ENCODE measurements at regions not wholly inside any gene's neighbourhood (a gene's known extent, or its start where the extent isn't known, plus 50 kb on each side); places are given as distances from the start of the nearest gene placed in this dataset.

DNA sequence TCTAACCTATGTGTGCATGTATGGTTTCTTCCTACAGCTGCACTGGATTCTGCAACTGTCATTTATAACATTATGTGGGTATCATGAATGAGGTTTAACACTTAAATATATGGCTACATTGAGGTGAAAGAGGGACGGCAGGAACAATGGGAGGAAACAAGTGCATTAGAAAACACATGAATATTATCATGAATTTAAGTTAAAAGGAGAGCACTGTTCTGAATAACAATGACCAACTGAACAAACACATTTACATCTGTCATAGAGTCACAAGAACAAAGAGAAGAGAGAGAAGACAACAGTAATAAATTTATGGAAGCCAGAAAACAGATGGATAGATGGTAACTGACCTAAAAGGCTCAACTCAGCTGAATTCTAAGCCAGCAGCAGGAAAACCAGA, 527.1 kb upstream of the DIPK2B start:
- no peak for DNase-seq

DNA sequence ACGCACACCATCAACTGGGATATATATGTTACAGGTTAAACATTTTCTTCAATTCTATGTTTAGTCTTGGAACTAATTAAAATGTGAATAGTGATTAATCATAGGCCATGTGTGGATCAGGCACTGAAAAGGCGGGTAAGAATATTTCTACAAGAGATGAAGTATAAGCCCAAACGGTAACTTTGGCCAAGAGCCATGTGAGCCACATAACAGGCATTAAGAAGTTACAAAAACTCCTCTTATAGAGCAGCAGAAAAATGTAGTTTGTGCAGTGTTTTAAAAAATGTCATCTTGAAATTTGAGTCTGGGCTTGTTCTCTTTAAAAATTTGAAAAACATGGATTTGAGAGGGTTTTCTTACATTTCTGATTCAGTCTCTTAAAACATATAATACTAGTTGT, 521.8 kb upstream of the DIPK2B start:
- DNase-seq, result no peak

DNA sequence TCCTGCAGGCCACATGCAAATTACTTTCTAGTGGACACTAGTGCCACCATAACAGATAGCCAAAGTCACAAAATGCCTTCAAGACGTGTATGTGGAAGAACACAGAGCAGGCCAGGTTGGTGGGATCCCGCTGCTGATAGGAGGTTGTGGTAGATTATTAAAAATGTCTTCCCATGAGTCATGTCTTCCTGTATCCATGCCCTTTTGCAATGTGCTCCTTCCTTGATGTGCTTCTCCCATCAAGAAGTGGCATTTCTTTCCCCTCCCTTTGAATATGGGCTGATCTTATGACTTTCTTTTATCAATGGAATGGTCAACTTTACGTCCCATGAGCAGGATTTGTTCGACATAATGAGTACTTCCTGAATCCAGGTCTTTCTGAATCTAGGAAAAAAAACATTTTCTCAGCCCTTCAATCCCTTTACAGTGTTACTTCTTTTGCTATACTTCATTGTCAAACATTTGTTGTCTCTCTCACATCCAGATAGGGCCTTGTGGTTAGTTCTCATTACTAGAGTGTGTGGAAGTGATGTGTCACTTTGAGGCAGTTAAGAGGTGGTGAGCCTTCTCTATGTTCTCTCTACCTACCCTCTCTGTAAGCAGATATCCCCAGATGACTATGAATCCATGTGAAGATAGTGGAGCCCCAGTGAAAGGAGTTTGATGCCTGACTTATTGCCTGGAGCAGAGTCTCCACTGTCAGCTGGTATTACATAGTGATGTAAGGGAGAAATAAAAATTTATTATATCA, 519.2 kb upstream of the DIPK2B start:
- no peak for DNase-seq

DNA sequence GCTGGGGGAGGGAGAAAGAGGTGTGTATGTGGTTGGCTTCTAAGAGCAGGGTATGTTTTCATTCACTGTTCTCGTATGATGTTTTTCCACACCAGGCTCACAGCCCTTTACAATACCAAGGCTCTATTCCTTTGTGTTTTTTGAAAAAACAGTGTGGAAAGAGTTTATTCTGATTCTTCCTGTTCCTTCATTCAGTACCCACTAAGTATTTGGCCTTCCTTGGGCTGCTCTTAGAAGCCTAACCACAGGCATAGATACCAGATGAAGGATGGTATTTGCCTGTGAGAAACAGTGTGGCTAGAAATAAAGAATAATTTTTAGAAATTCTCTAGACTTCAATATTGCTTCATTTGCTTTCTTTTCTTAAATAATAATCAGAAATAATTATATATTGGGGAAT, 518.0 kb upstream of the DIPK2B start:
- DNase-seq, result no peak

DNA sequence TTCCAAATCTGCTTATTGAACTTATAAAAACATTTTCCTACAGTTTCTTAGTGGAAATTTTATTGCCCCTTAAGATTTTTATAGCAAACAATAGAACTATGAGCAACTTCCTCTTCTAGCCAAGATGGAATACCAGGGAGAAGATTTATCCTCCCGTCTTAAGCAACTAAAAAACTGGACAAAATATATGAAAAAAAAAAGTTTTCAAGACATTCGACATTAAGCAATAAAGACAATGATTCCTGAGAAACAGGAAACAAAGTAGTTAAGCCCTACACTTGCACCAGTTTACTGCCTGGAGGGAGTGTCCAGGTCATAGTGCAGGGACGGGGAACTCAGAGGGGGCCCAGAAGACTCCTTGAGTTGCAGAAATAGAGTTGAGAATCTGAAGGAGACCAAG, 516.1 kb upstream of the DIPK2B start:
- DNase-seq, result no peak

DNA sequence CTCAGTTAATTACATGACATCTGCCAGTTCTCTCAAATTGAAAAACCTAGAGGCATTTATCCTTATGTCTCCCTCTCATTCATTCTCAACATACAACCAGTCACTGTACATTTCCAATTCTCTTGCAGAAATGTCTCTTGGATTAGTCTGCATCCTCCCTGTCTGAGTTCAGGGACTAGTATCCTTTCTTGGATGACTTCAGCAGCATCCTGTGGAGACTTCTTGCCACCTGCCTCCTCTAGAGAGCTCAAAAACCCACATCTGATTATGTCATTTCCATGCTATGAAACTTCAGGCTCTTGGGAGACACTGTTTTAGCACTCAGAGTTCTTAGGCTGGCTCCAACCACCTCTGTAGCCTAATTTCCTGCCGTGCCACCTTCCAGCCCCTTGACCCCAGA, 515.1 kb upstream of the DIPK2B start:
- DNase-seq, result no peak

DNA sequence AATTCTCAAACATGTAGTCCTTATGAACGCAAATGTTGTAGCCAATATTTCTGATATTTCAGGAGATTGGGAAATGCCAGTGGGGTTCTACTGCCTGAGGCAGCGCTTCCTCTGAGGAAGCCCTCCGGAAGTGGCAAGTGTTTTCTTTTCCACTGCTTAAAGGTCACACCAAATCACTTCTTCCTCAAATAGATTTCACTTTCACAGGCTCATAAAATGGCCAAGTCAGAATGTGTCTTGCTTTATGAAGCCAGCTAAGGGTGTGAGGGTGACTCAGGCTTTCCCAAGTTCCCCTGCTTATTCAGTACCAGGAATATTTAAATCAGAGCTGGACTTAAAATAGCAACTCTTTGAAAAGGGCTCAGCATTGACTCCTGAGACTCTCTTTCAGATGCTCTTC, 514.2 kb upstream of the DIPK2B start:
- DNase-seq, result no peak

DNA sequence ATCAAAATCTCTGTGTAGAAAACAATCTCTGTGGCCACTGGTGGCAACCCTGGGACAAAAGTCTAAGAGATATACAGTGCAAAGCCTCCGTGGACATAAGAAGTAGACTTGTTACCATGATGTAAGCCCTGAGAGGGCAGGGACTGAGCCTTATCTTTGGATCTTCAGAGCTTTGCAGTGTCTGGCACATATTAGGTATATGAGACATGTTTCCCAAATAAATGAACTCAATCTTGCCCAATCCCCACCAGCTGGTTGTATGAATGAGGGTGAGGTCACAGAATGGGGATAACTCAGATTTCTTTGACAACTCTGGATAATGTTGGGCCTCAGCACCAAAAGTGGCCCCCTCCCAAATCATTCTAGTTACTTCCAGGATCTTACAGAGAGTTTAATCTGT, 511.4 kb upstream of the DIPK2B start:
- no peak for DNase-seq

DNA sequence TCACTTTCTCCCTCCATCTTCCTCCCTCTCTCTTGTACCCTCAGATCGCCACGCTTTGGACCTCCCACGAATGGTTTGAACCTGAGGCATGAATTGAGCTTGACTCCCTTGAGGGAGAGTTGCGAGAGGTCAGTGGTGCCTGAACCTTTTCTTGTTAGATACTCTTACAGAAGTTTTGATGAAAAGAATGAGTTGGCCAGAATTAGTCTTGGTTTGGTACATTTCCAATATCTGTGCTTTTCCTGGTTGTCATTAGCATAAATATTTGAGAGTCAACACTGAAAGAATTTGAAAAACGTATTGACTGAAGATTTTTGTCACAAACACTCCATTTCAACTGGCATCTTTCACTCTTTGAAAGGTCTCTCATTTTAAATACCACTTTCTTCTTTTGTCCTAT, 510.6 kb upstream of the DIPK2B start:
- DNase-seq, result no peak

DNA sequence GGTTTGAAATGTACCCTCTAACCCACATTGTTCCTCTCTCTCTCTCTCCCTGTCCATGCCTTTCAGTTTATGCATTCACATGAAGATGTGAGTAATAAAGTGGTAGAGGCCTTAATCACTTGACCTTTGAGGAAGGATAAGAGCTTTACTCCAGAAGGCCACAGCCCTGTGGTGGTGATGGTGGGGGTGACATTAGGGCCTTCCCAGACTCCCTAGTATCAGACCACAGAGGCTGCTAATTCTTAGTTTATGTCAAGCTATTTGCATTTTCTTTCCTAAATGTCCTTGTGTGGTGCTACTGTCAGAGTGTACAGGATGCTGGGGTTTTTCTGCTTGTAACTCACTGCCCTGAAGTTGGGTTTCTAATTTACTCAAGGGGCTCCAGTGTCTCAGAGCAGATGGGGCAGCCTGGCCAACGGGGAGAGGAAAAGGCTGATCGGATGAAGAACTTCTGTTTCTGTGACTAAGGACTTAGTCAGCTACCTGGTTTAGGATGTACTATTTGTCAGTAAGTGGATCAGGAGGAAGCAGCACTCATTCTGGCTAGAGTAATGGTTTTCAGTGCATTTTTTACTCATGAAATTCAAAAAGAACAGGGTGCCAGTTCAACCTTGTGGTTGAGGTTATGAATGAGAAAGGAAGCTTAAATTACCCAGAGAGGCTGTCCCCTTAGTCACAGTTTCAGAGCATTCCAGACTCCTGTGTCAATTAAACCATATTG, 509.6 kb upstream of the DIPK2B start:
- DNase-seq, result no peak

DNA sequence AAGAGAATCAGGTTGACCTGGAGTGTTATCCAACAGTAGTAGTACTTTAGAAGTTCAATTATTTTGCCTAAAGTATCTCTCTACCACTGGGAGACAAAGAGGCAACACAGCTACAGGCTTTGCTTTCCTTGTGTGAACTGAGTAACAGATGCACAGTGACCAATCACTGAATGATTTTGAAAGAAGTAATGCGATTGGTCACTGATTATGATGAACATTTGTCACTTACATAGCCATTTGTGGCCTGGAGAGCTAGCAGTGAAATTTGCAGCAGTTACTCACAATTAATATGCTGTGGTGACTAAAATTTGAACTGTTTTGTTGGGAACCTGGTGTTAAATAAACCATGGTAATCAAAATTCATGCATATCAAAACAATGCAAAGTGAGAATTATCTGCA, 508.7 kb upstream of the DIPK2B start:
- no peak for DNase-seq

DNA sequence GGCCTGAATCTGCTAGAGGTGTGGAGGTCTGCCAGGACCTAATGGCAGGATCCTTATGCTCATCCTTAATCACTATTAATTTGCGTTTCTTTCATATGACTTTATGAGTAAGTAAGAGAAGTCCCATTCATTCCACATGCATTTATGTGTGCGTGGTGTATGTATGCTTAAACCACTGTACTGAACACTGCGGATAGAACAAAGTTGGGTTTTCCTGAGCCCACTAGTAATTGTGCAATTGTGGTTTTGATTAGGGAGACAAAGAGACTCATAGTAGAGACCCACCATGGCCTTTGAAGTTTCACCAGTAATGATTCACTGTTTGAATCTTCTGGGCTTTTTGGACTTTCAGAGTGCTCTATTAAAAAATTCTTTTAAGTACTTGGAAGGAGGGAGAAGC, 498.5 kb upstream of the DIPK2B start:
- no peak for DNase-seq

DNA sequence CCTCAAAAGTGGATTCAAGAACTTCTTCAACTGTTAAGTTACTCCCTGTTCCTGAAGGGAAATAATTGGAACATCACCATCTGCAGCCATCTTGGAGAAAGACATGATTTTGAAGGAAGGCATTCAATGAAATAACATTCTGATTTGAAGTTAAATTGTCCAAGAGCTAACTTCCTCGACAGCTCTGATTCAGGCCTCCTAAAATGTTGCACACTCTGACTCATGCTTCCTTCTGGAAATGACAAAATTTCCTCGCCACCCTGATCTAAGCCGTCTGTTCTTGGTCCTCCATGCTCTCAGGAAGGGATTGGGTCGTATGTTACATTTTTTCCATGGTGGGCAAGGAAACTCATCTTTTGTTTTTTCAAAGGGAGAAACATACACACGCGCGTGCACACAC, 496.9 kb upstream of the DIPK2B start:
- no peak for DNase-seq

DNA sequence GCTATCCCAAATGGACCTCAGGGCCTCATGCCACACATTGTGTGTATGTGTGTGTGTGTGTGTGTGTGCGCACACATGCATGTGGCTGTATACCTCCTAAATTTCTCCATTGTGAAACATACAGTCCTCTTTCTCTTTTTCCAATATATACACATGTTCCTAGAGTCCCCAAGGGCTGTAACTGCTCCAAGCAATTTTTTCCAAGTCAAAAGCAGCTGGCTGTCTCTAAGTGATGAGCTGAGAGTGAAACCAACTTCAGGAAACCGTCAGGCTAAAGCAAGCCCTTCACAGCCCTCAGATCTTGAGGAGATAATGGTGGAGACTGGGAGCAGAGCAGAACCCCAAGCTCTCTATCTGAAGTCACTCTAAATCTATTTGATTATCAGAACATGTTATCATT, 496.1 kb upstream of the DIPK2B start:
- DNase-seq, result no peak

DNA sequence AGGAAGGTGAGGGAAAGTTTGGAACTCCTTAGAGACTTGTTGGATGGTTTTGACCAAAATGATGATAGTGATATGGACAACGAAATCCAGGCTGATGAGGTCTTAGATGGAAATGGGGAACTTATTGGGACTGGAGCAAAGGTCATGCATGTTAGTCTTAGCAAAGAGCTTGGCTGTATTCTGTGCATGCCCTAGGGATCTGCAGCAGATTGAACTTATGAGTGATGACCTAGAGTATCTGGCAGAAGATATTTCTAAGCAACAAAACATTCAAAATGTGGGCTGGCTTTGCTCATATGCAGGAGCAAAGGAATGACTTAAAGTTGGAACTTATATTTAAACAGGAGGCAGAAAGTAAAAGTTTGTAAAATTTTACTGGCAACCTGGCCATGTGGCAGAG, 489.3 kb upstream of the DIPK2B start:
- DNase-seq, result no peak

DNA sequence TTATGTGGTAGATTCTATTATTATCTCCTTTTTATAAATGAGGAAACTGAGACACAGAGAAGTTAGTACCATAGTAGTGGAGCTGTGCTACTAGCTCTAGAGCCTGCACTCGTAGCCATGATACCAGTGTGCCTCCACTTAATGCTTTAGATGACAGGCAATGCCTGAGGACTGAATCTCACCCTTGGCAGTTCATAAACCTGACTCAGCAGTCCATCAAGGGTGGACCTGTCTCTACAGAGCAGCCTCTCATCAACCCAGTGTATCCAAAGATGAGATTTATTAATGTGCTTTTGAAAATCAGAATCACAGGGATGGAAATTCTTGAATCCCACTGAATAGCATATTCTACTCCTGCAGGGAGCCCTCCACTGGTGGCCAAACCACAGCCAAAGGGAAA, 483.2 kb upstream of the DIPK2B start:
- DNase-seq, result no peak

DNA sequence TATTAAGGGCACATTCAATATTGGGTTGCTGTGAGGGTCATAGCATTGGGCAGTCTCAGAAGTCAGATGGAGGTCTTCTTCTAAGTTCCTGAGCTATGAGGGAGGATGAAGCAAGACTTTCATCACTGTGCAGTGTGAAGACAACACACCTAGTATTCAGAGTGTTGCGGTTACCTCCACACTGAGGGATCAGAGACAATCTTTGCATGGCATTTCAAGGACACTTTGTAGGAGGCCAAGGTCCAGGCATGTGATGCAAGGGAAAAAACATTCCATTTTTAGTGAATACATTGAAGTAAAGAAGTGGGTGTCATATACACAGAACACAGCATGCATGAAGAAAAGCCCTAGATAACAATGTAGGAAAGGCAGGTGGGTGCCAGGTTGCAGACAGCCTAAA, 481.2 kb upstream of the DIPK2B start:
- DNase-seq, result no peak

DNA sequence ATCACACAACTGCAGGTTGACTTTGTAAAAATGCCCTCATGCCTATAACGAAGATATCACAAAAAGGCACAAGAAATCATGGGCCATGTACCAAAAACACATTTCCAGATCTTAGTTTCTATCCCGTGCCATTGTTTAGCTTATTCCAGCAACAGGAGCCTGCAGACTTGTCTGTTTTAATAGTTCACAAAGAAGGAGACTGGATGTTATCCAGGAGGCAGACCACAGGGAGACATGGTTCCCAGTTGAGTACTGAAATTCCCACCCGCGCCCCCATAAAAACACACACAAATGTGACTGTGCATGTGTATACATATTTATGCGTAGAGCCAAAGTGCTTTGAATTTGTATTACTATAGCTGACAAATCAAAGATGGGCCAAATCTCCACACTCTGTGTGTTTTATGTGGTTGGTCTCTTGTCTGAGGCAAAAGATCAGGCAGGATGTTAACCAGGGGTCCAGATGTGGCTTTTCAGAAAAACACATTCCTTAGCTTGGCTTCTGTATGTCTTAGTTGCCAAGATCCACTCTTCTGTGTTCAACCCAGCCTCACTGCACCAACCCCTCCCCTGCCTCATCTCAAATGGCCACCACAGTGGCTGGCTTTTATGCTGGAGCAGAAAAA, 469.2 kb upstream of the DIPK2B start:
- no peak for DNase-seq

DNA sequence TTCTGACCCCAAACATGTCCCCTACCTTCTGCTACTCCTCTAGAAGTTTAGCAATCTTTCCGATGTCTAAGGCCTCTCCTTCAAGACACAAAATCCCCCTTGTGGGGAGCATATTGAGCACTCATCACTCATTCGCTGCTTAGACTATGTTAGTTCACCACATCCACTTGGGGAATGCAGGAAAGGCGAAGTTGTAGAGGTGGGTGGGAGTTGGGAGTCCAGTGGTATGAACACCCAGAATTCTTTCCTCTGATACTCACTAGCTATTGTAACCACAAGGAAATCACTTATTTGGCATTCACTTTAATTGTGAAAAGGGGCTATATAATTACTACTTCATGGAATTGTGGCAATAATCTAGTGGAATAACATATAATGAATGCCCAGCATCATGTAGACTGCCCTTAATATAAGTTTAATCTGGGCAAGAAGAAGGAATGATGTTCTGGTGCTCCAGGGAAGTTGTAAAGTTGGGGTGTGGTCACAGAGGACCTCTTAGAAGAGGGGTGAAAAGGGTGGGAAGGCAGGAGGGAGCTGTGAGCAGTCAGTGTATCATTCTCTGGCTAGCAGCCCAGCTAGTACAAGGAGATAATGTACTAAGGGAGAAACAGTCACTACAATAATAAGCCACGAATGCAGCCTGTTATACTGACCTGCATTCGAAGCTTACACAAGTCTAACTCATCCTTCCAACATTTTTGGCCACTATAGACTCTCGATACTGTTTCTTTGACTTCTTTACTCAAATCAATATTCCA, 468.2 kb upstream of the DIPK2B start:
- no peak for DNase-seq

DNA sequence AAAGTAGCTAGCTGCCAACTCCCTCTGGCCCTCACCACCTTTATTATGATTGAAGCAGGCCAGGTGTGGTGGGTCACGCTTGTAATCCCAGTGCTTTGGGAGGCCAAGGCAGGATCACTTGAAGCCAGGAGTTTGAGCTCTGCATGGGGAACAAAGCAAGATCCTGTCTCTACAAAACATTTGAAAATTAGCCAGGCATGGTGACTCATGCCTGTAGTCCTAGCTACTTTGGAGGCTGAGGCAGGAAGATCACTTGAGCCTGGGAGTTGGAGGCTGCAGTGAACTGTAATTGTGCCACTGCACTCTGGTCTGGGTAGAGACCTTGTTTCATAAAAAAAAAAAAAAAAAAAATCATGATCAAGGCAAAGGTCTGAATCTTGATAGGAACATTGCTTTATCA, 467.0 kb upstream of the DIPK2B start:
- no peak for DNase-seq

DNA sequence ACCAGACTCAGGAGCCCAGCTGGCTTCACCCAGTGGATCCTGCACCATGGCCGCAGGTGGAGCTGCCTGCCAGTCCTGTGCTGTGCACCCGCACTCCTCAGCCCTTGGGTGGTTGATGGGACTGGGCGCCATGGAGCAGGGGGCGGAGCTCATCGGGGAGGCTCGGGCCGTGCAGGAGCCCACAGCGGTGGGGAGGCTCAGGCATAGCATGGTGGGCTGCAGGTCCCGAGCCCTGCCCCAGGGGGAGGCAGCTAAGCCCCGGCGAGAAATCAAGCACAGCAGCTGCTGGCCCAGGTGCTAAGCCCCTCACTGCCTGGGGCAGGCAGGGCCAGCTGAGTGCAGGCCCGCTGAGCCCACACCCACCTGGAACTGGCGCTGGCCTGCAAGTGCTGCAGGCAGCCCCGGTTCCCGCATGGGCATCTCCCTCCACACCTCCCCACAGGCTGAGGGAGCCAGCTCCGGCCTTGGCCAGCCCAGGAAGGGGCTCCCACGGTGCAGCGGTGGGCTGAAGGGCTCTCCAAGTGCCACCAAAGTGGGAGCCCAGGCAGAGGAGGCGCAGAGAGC, 464.1 kb upstream of the DIPK2B start:
- DNase-seq, result no peak

DNA sequence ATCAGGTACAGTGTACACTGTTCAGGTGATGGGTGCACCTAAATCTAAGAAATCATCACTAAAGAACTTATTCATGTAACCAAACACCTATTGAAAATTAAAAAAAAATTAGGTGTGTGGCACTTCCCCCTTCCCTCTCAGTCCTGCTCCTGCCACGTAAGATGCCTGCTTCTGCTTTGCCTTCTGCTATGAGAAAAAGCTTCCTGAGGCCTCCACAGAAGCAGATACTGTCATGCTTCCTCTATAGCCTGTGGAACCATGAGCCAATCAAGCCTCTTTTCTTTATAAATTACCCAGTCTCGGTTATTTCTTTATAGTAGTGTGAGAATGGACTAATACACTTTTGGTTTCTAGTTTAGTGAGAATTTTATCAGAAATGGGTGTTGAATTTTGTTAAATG, 459.8 kb upstream of the DIPK2B start:
- no peak for DNase-seq

DNA sequence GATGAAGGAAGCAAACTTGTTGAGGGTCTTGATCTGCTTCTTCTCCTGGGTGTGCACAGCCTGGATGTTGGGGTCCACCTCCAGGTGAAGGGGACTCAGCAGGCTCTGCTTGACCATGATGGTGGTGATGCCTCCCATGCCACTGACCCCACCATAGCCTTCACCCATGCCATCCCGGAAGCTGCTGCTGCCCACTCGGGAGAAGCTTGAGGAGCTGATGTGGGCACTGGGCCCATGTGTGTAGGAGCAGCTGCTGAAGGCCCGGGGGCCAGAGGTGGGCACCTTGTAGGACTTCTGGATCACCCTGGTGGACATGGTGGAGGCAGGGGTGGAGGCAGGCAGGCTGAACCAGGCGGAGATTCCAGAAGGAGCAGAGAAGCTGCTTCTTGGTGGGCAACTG, 432.7 kb upstream of the DIPK2B start:
- DNase-seq, result no peak

All from T-helper 9 cell (primary cell).